PC-3 (cell line): ENCODE measurements at regions not wholly inside any gene's neighbourhood (a gene's known extent, or its start where the extent isn't known, plus 50 kb on each side); places are given as distances from the start of the nearest gene placed in this dataset.
"Not testable (repeated sequence)": the region's sequence is repeated elsewhere in the genome, so short reads cannot be mapped to it uniquely, and the experiment has no call there.

ENCODE experiments used
- ATAC-seq: fragments of 200-7000 bp; cut with Tn5 transposase; 2 replicates; pipeline ENCODE4 v1.9.1; 2020; ENCODE audit warnings: mild to moderate bottlenecking, moderate library complexity
- BruUV-seq: library from RNA; stranded (reverse); fragments of 400-500 nt; replicated peaks from 2 replicates; lab custom pipeline; 2021; lab: Mats Ljungman, UMichigan
- CTCF ChIA-PET: fragments of 300-600 bp; sonication (Branson Sonifier 250); formaldehyde crosslinking; loops from one replicate; lab custom pipeline; 2022; ENCODE audit warnings: antibody characterized with exemption; lab: Charles Lee
- POLR2A ChIA-PET: fragments of 300-600 bp; sonication (Branson Sonifier 250); formaldehyde crosslinking; loops from one replicate; lab custom pipeline; 2022; ENCODE audit warnings: antibody characterized with exemption; ENCODE audit not compliant: unreplicated experiment; lab: Charles Lee
- DNase-seq: peaks from one replicate; pipeline ENCODE4 v3.0.0-alpha.2; 2015
- H2AFZ ChIP-seq: fragments of 300-600 bp; sonication (generic); 2 replicates; pipeline ENCODE4 v1.6.0; 2016; ENCODE audit warnings: antibody characterized with exemption, low read length
- H3F3A ChIP-seq: fragments of 300-600 bp; sonication (generic); one replicate; pipeline ENCODE4 v1.6.0; 2017; ENCODE audit warnings: antibody characterized with exemption, low read length, control low read depth, mild to moderate bottlenecking; ENCODE audit not compliant: unreplicated experiment
- H3K27ac ChIP-seq: fragments of 300-600 bp; sonication (generic); 2 replicates; pipeline ENCODE4 v1.5.1; 2016; ENCODE audit warnings: mild to moderate bottlenecking, low read length
- H3K27me3 ChIP-seq: fragments of 300-600 bp; sonication (generic); 2 replicates; pipeline ENCODE4 v1.6.1; 2016; ENCODE audit warnings: low read length, mixed read lengths
- H3K36me3 ChIP-seq: fragments of 300-600 bp; sonication (generic); 2 replicates; pipeline ENCODE4 v1.6.1; 2016; ENCODE audit warnings: low read depth, mixed run types, low read length, mixed read lengths
- H3K4me1 ChIP-seq: fragments of 300-600 bp; sonication (generic); 2 replicates; pipeline ENCODE4 v1.5.1; 2016; ENCODE audit warnings: low read length; ENCODE audit not compliant: insufficient read depth
- H3K4me2 ChIP-seq: fragments of 300-600 bp; sonication (generic); 2 replicates; pipeline ENCODE4 v1.6.0; 2016; ENCODE audit warnings: low read length
- H3K4me3 ChIP-seq: fragments of 300-600 bp; sonication (generic); 2 replicates; pipeline ENCODE4 v1.5.1; 2016; ENCODE audit warnings: mild to moderate bottlenecking, low read length, mixed read lengths
- H3K79me2 ChIP-seq: fragments of 300-600 bp; sonication (generic); 2 replicates; pipeline ENCODE4 v1.6.1; 2017; ENCODE audit warnings: low read length, mixed read lengths
- H3K9ac ChIP-seq: fragments of 300-600 bp; sonication (generic); 2 replicates; pipeline ENCODE4 v1.6.0; 2016; ENCODE audit warnings: mild to moderate bottlenecking, low read length
- H3K9me2 ChIP-seq: fragments of 300-600 bp; sonication (generic); replicated peaks from 2 replicates; pipeline ENCODE4 v1.6.1; 2016; ENCODE audit warnings: mixed run types, low read length, mixed read lengths
- H3K9me3 ChIP-seq: fragments of 300-600 bp; sonication (generic); 2 replicates; pipeline ENCODE4 v1.6.1; 2016; ENCODE audit warnings: low read length, mixed read lengths
- H4K20me1 ChIP-seq: fragments of 300-600 bp; sonication (generic); 2 replicates; pipeline ENCODE4 v1.6.1; 2016; ENCODE audit warnings: low read length, mixed read lengths
- CTCF ChIP-seq: fragments of 300-600 bp; sonication (generic); conservative IDR thresholded peaks from 2 replicates; pipeline ENCODE4 v1.5.1; 2017; ENCODE audit warnings: antibody characterized with exemption, low read depth, mild to moderate bottlenecking, low read length
- EZH2 ChIP-seq: fragments of 300-600 bp; sonication (generic); IDR thresholded peaks from one replicate; pipeline ENCODE4 v1.6.1; 2017; ENCODE audit warnings: antibody characterized with exemption, mild to moderate bottlenecking, low read length; ENCODE audit not compliant: unreplicated experiment
- EZH2phosphoT487 ChIP-seq: fragments of 300-600 bp; sonication (generic); IDR thresholded peaks from 2 replicates; pipeline ENCODE4 v1.6.1; 2018; ENCODE audit warnings: mild to moderate bottlenecking, antibody characterized with exemption, low read length, borderline replicate concordance
- intact Hi-C: fragments of 100-400 bp; cut with micrococcal nuclease; formaldehyde crosslinking; loops from 2 replicates; pipeline ENCODE4 v1.9.0; 2023

- DNase-seq (no peak), ATAC-seq (no peak)
- intact Hi-C loops, result no loop called here
- no peaks in the 10 kb centered on the region for H3K36me3 ChIP-seq
- H4K20me1 ChIP-seq, result no peaks in the 10 kb centered on the region
- H3K4me2 ChIP-seq, result no peak overlapping the region
- ChIA-PET POLR2A (no interaction called here), CTCF (no interaction called here)
- H3K4me1 ChIP-seq, result no peaks in the 10 kb centered on the region
- H3K4me3 ChIP-seq, result no peak overlapping the region
- peaks cover 10% of the 10 kb centered on the region for H3K27me3 ChIP-seq
- H3K9ac ChIP-seq, result no peak overlapping the region
- no peaks in the 10 kb centered on the region for H3K9me2 ChIP-seq
- H3K27ac ChIP-seq, result no peak overlapping the region
- TF ChIP-seq EZH2, result no peak
- H3K79me2 ChIP-seq, result no peaks in the 10 kb centered on the region
- no TSS peak for BruUV-seq
- H3F3A ChIP-seq, result no peaks in the 10 kb centered on the region
- H3K9me3 ChIP-seq, result no peaks in the 10 kb centered on the region
- H2AFZ ChIP-seq, result no peak overlapping the region
Measured at GRCh38 chr6:134748484-134748883, 201.4 kb downstream of the ALDH8A1 start.

DNA sequence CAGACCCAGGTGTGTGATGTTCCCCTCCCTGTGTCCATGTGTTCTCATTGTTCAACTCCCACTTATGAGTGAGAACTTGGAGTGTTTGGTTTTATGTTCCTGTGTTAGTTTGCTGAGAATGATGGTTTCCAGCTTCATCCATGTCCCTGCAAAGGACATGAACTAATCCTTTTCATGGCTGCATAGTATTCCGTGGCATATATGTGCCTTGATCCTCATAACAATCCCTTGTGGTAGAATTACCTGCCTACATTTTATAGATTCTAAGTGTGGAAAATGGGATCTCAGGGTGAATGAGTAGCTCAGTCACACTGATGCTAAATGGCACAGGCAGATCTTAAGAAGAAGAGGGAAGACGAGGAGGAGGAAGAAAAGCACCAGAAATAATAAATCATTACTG lies 202.7 kb downstream of the ALDH8A1 start:
- H3K27ac ChIP-seq, H4K20me1 ChIP-seq, H2AFZ ChIP-seq, H3F3A ChIP-seq, POLR2A ChIA-PET, H3K4me1 ChIP-seq, BruUV-seq, DNase-seq, ATAC-seq, H3K9me3 ChIP-seq, H3K79me2 ChIP-seq, intact Hi-C loops, H3K9ac ChIP-seq, H3K4me2 ChIP-seq, H3K36me3 ChIP-seq, H3K4me3 ChIP-seq, H3K9me2 ChIP-seq: not testable (repeated sequence)
- H3K27me3 ChIP-seq, result peaks cover 19% of the 10 kb centered on the region
- CTCF ChIA-PET, result interaction anchor here (0.6 kb wide), 1 partner anchor 19 kb away, joined by 3 read pairs; no protein-coding TSS in a partner anchor

DNA sequence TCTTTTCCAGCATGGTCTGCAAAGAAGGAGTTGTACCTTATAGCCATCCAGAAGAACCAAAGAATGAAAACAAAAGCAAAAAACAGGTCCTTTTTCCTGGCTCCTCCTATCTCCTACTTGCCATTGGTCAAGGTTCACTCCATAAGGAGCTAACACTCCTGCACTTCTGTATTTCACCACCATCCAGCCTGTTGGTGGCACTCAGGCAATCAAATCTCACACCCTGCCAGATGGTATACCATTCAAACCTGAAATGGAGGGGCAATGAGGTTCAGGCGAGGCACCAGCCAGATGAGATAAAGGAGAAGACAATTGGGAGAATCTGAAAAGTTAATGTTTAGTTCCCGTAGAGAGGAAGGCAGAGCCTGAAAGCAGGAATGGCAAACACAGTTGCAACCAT lies 203.8 kb downstream of the ALDH8A1 start:
- no peak for DNase-seq
- no peak for ATAC-seq

DNA sequence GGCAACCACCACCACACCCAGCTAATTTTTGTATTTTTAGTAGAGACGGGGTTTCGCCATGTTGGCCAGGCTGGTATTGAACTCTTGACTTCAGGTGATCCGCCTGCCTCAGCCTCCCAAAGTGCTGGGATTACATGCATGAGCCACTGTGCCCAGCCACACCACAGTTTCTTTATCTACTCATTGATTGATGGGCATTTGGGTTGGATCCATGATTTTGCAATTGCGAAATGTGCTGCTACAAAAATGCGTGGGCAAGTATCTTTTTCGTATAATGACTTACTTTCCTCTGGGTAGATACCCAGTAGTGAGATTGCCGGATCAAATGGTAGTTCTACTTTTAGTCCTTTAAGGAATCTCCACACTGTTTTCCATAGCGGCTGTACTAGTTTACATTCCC lies 204.7 kb downstream of the ALDH8A1 start:
- not testable (repeated sequence) for ATAC-seq

More for the DNA sequence above, 203.8 kb downstream of the ALDH8A1 start:
- H3K9ac ChIP-seq, result no peak overlapping the region
- no peak overlapping the region for H2AFZ ChIP-seq
- no peaks in the 10 kb centered on the region for H3K79me2 ChIP-seq
- H3K9me2 ChIP-seq, result no peaks in the 10 kb centered on the region
- ChIA-PET CTCF (no interaction called here), POLR2A (no interaction called here)
- H3K36me3 ChIP-seq, result no peaks in the 10 kb centered on the region
- no peaks in the 10 kb centered on the region for H3K9me3 ChIP-seq
- no peak for TF ChIP-seq CTCF
- no peak for TF ChIP-seq EZH2phosphoT487
- TF ChIP-seq EZH2, result no peak
- no TSS peak for BruUV-seq
- H3K4me3 ChIP-seq, result no peak overlapping the region
- no peak overlapping the region for H3K27ac ChIP-seq
- H3F3A ChIP-seq, result no peaks in the 10 kb centered on the region
- intact Hi-C loops, result no loop called here
- peaks cover 19% of the 10 kb centered on the region for H3K27me3 ChIP-seq
- no peaks in the 10 kb centered on the region for H3K4me1 ChIP-seq
- no peaks in the 10 kb centered on the region for H4K20me1 ChIP-seq
- no peak overlapping the region for H3K4me2 ChIP-seq

More for the DNA sequence above, 204.7 kb downstream of the ALDH8A1 start:
- H3K9me3 ChIP-seq, H2AFZ ChIP-seq, POLR2A ChIA-PET, H3K9me2 ChIP-seq, H3K4me1 ChIP-seq, H3F3A ChIP-seq, H4K20me1 ChIP-seq, intact Hi-C loops, H3K9ac ChIP-seq, H3K79me2 ChIP-seq, H3K36me3 ChIP-seq, H3K4me3 ChIP-seq, DNase-seq, BruUV-seq, H3K4me2 ChIP-seq, H3K27ac ChIP-seq: not testable (repeated sequence)
- peaks cover 19% of the 10 kb centered on the region for H3K27me3 ChIP-seq
- CTCF ChIA-PET, result interaction anchor here (0.6 kb wide), 1 partner anchor 181 kb away, joined by 3 read pairs; no protein-coding TSS in a partner anchor
